Right atrium auricular region (tissue), 2 donors: ENCODE measurements at regions not wholly inside any gene's neighbourhood (a gene's known extent, or its start where the extent isn't known, plus 50 kb on each side); places are given as distances from the start of the nearest gene placed in this dataset.

Source experiments
- DNase-seq: peaks from one replicate; pipeline ENCODE4 v3.0.0-alpha.2; 2019; ENCODE audit warnings: low spot score
- H3K27ac ChIP-seq, 2 donors: fragments of 200-600 bp; sonication (generic); 1 replicate in 1 of 2; 2 replicates in 1 of 2; pipeline ENCODE4 v1.5.1; 2016 to 2019
- H3K27me3 ChIP-seq, 2 donors: fragments of 200-600 bp; sonication (generic); one replicate each; pipeline versions ENCODE4 v1.5.1 to v1.6.0; 2017 to 2019
- H3K36me3 ChIP-seq: fragments of 200-600 bp; sonication (generic); one replicate; pipeline ENCODE4 v1.5.1; 2016
- H3K4me1 ChIP-seq, 2 donors: fragments of 200-600 bp; sonication (generic); one replicate each; pipeline versions ENCODE4 v1.5.1 to v1.6.0; 2017 to 2019
- H3K4me3 ChIP-seq, 2 donors: fragments of 200-600 bp; sonication (generic); 1 replicate in 1 of 2; 2 replicates in 1 of 2; pipeline ENCODE4 v1.5.1; 2017 to 2019; ENCODE audit warnings: mild to moderate bottlenecking in 1 of 2, moderate library complexity in 1 of 2
- H3K9me3 ChIP-seq, 2 donors: fragments of 200-600 bp; sonication (generic); one replicate each; pipeline ENCODE4 v1.5.1; 2019
- TF ChIP-seq, protein P1 (sequence below), 2 donors: fragments of 200-600 bp; sonication (generic); IDR thresholded peaks; one replicate each; pipeline ENCODE4 v1.5.1; 2019; ENCODE audit warnings: antibody characterized with exemption in 2 of 2

- Histone ChIP-seq H3K36me3 (no peaks in the 10 kb centered on the region), H3K27me3 (no peaks in the 10 kb centered on the region), H3K4me1 (no peaks in the 10 kb centered on the region), H3K27ac (no peak overlapping the region), H3K9me3 (peaks cover 0 to 10% of the 10 kb centered on the region in 2 donors), H3K4me3 (no peak overlapping the region)
- TF ChIP-seq, protein P1, sequence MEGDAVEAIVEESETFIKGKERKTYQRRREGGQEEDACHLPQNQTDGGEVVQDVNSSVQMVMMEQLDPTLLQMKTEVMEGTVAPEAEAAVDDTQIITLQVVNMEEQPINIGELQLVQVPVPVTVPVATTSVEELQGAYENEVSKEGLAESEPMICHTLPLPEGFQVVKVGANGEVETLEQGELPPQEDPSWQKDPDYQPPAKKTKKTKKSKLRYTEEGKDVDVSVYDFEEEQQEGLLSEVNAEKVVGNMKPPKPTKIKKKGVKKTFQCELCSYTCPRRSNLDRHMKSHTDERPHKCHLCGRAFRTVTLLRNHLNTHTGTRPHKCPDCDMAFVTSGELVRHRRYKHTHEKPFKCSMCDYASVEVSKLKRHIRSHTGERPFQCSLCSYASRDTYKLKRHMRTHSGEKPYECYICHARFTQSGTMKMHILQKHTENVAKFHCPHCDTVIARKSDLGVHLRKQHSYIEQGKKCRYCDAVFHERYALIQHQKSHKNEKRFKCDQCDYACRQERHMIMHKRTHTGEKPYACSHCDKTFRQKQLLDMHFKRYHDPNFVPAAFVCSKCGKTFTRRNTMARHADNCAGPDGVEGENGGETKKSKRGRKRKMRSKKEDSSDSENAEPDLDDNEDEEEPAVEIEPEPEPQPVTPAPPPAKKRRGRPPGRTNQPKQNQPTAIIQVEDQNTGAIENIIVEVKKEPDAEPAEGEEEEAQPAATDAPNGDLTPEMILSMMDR (IDR thresholded peaks at IDR 0.05) = no peak
- no peak for DNase-seq
Measured at GRCh38 chr21:25409978-25410377, 197.3 kb downstream of the MRPL39 start.

- DNase-seq = no peak
- Histone ChIP-seq H3K4me3 (no peak overlapping the region), H3K36me3 (no peaks in the 10 kb centered on the region), H3K27ac (no peak overlapping the region), H3K4me1 (no peaks in the 10 kb centered on the region), H3K9me3 (no peaks in the 10 kb centered on the region), H3K27me3 (no peaks in the 10 kb centered on the region)
- TF ChIP-seq, protein P1 (IDR thresholded peaks at IDR 0.05) = no peak
Measured at GRCh38 chr21:25408666-25409065, 198.6 kb downstream of the MRPL39 start.

DNA sequence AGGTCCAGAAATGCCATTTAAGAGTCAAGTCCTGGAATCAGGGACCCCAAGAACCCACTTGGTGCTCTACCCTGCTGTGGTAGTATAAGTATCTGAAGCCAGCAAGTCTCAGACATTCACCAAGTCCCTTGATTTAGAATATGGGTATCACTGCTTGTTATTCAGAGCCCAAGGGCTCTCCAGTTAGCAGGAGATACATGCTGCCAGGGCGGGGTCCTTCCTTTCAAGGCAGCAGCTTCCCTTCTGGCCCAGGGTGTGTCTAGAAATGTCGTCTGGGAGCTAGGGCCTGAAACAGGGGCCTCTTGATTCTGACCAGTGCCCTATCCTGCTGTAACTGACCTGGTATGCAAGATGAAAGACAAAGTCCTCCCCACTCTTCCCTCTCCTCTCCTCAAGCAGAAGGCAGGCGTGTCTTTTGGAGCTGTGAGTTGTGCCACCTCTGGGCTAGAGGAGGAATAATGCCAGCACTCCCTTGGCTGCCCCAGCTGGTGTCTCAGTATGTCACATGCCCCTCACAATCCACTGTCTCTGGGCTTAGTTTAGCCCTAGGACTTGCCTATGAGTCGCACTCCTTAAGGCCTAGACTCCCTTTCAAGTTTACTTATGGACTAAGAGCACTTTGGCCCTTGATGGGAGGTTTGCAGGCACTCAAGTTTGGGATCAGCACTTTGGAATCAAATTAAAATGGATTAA lies 200.2 kb downstream of the MRPL39 start:
- no peaks in the 10 kb centered on the region for H3K36me3 ChIP-seq
- no peaks in the 10 kb centered on the region for H3K4me1 ChIP-seq
- DNase-seq = no peak
- no peaks in the 10 kb centered on the region for H3K27me3 ChIP-seq
- no peaks in the 10 kb centered on the region for H3K9me3 ChIP-seq
- H3K27ac ChIP-seq = no peak overlapping the region
- no peak overlapping the region for H3K4me3 ChIP-seq
- TF ChIP-seq, protein P1 (IDR thresholded peaks at IDR 0.05) = no peak

DNA sequence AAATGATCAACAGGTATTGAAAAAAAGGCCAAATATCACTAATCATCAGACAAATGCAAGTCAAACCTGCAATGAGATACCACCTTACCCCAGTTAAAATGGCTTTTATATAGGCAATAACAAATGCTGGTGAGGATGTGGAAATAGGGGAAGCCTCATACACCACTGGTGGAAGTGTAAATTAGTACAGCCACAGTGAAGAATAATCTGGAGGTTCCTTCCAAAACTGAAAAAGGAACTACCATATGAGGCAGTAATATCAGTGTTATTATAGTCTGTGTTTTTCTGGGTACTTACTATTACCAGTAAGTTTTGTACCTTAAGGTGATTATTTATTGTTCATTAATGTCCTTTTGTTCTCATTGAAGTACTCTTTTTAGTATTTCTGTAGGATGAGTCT lies 201.3 kb downstream of the MRPL39 start:
- no peak overlapping the region for H3K4me3 ChIP-seq
- no peak for DNase-seq
- H3K27me3 ChIP-seq = no peaks in the 10 kb centered on the region
- H3K4me1 ChIP-seq = no peaks in the 10 kb centered on the region
- H3K9me3 ChIP-seq = no peaks in the 10 kb centered on the region
- TF ChIP-seq, protein P1 (IDR thresholded peaks at IDR 0.05) = no peak
- no peaks in the 10 kb centered on the region for H3K36me3 ChIP-seq
- no peak overlapping the region for H3K27ac ChIP-seq

- no peak for DNase-seq
- no peaks in the 10 kb centered on the region for H3K4me1 ChIP-seq
- H3K9me3 ChIP-seq = no peaks in the 10 kb centered on the region
- H3K36me3 ChIP-seq = no peaks in the 10 kb centered on the region
- H3K4me3 ChIP-seq = no peak overlapping the region
- TF ChIP-seq, protein P1 (IDR thresholded peaks at IDR 0.05) = no peak
- no peaks in the 10 kb centered on the region for H3K27me3 ChIP-seq
- no peak overlapping the region for H3K27ac ChIP-seq
Measured at GRCh38 chr21:25402134-25402961, 204.9 kb downstream of the MRPL39 start.
